RWPE1 (cell line): ENCODE measurements at regions not wholly inside any gene's neighbourhood (a gene's known extent, or its start where the extent isn't known, plus 50 kb on each side); places are given as distances from the start of the nearest gene placed in this dataset.
"Not testable (repeated sequence)": the region's sequence is repeated elsewhere in the genome, so short reads cannot be mapped to it uniquely, and the experiment has no call there.

Experiments used
- CTCF ChIA-PET: fragments of 350-600 bp; sonication (Branson Sonifier 250); formaldehyde crosslinking; extraction: SDS; loops from one replicate; lab custom pipeline; 2021; lab: Yijun Ruan, JAX
- POLR2A ChIA-PET: fragments of 400-600 bp; formaldehyde crosslinking; extraction: SDS; loops from one replicate; lab custom pipeline; 2020; ENCODE audit warnings: antibody characterized with exemption; ENCODE audit not compliant: low non-redundant PET; lab: Yijun Ruan, JAX
- DNase-seq: peaks from one replicate; pipeline ENCODE4 v3.0.0; 2012; ENCODE audit warnings: low spot score
- H3K27ac ChIP-seq: fragments of 450-650 bp; 2 replicates; pipeline ENCODE4 v1.5.1; 2017
- CTCF ChIP-seq: fragments of 450-650 bp; conservative IDR thresholded peaks from 2 replicates; pipeline ENCODE4 v1.5.1; 2017; ENCODE audit warnings: low read depth, mild to moderate bottlenecking

- ChIA-PET CTCF (no interaction called here), POLR2A (no interaction called here)
- no peak overlapping the region for H3K27ac ChIP-seq
- DNase-seq, result no peak
- TF ChIP-seq CTCF, result no peak
Measured at GRCh38 chr15:46089467-46089935, 454.7 kb downstream of the SQOR start.

- POLR2A ChIA-PET, result no interaction called here
- no peak for DNase-seq
- no peak overlapping the region for H3K27ac ChIP-seq
- TF ChIP-seq CTCF, result peak; percentile 45
- CTCF ChIA-PET, result interaction anchor here (0.7 kb wide), 1 partner anchor 620 kb away, joined by 3 read pairs; no protein-coding TSS in a partner anchor
Measured at GRCh38 chr15:46091860-46092450, 457.1 kb downstream of the SQOR start.

GRCh38 chr15:46098006-46098405 lies 463.2 kb downstream of the SQOR start:
- H3K27ac ChIP-seq, DNase-seq, POLR2A ChIA-PET, CTCF ChIA-PET: not testable (repeated sequence)

GRCh38 chr15:46110755-46111154 lies 475.9 kb downstream of the SQOR start:
- CTCF ChIA-PET, result interaction anchor here (0.7 kb wide), 1 partner anchor 884 kb away, joined by 3 read pairs; no protein-coding TSS in a partner anchor

GRCh38 chr15:46111730-46112129 lies 476.9 kb downstream of the SQOR start:
- POLR2A ChIA-PET, result no interaction called here
- no peak for DNase-seq
- H3K27ac ChIP-seq, result no peak overlapping the region
- TF ChIP-seq CTCF, result no peak
- CTCF ChIA-PET, result interaction anchor here (0.6 kb wide), 1 partner anchor 316 kb away, joined by 3 read pairs; no protein-coding TSS in a partner anchor

More at GRCh38 chr15:46110755-46111154, 475.9 kb downstream of the SQOR start:
- TF ChIP-seq CTCF, result no peak
- no peak overlapping the region for H3K27ac ChIP-seq
- no peak for DNase-seq
- POLR2A ChIA-PET, result no interaction called here

- DNase-seq, result no peak
- ChIA-PET CTCF (no interaction called here), POLR2A (no interaction called here)
- TF ChIP-seq CTCF, result no peak
- H3K27ac ChIP-seq, result no peak overlapping the region
Measured at GRCh38 chr15:46117071-46117470, 482.2 kb downstream of the SQOR start.

GRCh38 chr15:46120713-46121112 lies 485.9 kb downstream of the SQOR start:
- CTCF ChIA-PET, result no interaction called here
- H3K27ac ChIP-seq, result no peak overlapping the region
- POLR2A ChIA-PET, result no interaction called here
- no peak for TF ChIP-seq CTCF
- no peak for DNase-seq
